GM19324 (cell line): ENCODE measurements at regions not wholly inside any gene's neighbourhood (a gene's known extent, or its start where the extent isn't known, plus 50 kb on each side); places are given as distances from the start of the nearest gene placed in this dataset.

Source experiments
- ATAC-seq: cut with Tn5 transposase; IDR thresholded peaks from one replicate; pipeline ENCODE4 v1.9.1; 2021; ENCODE audit warnings: mild to moderate bottlenecking, moderate library complexity; ENCODE audit not compliant: unreplicated experiment, low FRiP score

GRCh38 chr10:111131168-111131799, 54.5 kb downstream of the ADRA2A start:
- ATAC-seq, result no peak

- no peak for ATAC-seq
Observed at GRCh38 chr10:111137007-111137406, 60.2 kb downstream of the ADRA2A start.

GRCh38 chr10:111137587-111137986, 60.8 kb downstream of the ADRA2A start:
- ATAC-seq, result no peak

DNA sequence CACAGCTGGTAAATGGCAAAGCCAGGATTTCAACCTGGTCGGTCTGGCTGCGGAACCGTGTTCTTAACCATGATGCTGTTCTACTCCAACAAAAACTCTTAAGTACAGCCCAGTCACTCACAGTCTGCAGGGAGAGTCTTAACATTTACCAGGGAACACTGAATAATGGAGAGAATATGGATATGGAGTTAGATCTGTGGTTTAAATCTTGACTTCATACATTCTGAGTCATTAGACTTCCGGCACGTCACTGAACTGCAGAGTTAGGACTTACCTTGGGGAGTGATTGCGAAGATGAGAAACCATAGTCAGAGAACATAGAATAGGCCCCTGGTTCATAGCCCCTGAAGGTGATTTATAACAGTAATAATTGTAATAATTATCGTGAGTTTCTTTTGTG, 61.7 kb downstream of the ADRA2A start:
- ATAC-seq, result no peak

DNA sequence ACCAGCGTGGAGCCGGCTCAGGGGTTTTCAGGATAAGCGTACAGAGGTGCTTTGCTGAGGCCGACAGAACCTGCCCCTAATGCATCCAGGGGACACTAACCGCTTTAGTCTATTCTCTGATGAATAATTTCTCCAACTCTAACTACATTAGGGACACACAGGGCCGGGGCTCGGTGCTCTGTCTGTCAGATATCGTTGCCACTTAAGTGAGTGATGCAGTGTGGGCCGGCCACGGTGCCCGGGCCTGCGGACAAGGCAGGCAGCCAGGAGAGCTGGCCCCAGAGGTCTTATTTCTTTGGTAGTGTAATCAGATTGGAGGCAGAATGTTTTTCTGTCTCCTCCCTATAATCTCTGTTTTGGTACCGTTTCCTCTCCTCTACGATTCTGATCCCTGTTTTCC, 62.7 kb downstream of the ADRA2A start:
- ATAC-seq, result no peak

DNA sequence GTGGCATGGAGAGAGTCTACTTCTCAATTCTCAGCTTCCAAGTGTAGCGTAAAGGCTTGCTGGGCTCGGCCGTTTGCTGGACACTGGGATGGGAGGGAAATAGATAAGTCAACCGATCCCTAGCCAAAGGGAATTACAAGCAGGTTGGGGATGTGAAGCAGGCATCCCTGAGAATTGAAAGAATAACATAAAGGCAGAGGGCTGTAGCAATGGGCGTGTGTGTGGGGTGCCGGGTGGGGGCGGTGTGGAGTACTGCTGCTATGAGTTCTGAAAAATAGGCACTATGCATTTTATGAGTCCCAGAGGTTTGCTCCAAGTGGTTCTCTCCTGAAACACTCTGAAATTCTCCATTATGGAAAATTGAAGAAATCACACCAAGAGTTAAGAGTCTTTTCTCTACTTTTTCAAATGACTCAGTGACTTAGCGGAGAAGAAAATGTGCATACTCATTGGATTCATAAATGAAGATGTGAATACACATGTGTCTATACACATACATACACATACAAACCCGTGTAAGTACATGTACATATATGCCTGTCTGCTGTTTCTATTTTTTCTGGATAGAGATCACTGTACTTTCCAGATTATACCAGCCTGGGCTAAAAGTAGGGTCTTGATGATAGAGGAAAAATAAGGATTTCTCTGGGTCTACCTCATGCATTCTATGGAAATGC, 65.4 kb downstream of the ADRA2A start:
- ATAC-seq, result no peak

- no peak for ATAC-seq
Observed at GRCh38 chr10:111146025-111146640, 69.3 kb downstream of the ADRA2A start.

GRCh38 chr10:111148025-111148424, 71.2 kb downstream of the ADRA2A start:
- ATAC-seq, result no peak

GRCh38 chr10:111148440-111148839, 71.6 kb downstream of the ADRA2A start:
- no peak for ATAC-seq

DNA sequence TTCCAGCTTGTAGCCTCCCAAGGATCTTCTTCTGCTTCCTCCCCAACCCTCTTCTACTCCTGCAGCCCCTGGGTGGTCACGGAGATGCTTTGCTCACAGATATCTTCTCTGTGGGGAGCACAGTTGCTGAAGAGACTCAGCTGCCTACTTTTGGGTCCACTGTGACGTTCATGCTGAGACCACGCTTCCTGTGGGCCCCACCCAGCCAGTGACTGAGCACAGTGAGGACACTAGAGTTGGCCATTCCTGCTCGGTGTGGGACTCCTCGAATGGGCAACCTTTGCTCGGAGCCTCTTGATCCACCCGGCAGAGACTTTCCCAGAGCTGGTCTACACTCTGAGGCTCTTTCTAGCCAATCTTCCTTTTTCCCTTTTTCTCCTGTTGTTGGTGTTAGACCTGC, 73.9 kb downstream of the ADRA2A start:
- ATAC-seq, result no peak

DNA sequence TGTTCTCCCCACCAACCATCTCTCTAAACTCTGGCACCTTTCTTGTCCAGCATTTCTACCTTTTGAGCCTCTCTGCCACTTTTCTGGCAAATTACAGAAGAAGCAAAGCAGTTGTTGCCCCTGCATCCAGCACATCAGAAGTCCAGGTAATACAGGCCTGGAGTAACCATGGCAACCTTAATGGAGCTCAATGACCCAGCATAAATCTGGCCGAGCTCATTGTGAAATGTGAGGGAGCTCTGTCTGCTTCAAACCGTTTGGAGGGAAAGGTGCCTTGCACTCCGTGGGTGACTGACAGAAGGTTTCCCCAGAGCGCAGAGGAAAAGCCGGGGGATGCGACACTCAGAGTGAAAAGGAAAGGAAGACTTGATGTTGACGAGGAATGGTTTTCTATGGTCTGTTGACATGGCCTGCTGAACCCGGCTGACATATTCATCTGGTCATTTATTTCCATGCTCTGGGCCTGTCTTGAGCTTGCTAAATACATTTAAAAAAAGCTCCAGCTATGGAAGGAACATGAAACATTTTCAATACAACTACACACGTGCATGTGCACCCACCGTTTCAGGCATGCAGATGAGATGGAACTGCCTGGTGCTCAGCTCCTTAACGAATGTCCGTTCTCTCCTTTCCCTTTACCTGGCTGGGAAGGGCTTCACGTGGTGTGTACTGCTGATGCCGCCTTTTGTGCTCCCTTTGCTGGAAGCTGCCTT, 74.9 kb downstream of the ADRA2A start:
- ATAC-seq, result no peak

GRCh38 chr10:111156754-111157153, 79.9 kb downstream of the ADRA2A start:
- ATAC-seq, result no peak

GRCh38 chr10:111158595-111158994, 81.8 kb downstream of the ADRA2A start:
- no peak for ATAC-seq

GRCh38 chr10:111161109-111161874, 84.5 kb downstream of the ADRA2A start:
- ATAC-seq, result no peak

DNA sequence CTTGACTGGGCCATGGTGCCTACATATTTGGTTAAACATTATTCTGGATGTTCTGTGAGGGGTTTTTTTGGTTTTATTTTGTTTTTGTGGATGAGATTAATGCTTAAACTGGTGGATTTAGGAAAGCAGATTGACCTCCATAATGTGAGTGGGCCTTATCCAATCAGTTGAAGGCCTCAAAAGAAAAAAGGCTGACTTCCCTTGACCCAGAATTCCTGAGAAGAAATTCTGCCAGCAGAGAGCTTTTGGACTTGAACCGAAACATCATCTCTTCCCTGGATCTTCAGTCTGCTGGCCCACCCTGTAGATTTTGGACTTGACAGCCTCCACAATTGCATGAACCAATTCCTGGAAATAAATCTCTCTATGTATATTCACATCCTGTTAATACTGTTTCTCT, 94.4 kb downstream of the ADRA2A start:
- ATAC-seq, result no peak

DNA sequence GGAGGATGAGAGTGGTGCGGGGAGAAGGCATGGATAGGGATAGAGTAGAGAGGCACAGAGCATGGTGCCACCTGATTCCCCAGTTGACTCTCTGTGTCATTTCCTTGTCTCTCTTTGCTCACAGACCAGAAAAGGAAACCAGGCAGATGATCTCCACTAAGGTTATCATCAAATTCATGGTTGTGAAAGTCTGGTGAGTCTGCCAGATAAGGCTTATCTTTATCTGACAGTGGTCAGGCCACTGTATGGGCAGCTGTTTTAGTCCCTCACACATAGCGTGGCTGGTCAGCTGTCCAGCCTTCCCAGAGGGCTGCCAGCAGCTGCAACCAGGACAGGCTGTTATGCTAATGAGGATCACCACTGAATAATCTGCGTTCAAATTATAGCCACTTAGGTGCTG, 99.0 kb downstream of the ADRA2A start:
- ATAC-seq, result no peak

DNA sequence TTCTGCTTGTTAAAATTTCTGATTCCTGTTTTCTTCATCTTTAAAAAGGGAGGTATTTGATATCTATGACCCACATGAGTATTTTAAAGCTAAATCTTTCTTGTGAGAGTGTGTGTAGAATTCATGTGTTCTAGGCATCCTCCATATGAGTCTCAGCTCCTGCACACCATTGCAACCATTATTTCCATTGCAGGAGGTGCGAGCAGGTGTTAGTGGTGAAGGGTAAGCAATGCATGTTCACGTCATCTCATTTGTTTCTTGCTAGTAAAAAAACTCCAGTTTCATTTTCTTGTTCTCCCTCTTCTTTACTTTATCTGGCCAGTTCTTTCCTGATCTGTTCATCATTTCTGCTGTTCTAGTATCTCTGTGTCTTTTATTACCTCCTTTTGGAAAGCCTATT, 100.5 kb downstream of the ADRA2A start:
- no peak for ATAC-seq

GRCh38 chr10:111179514-111179913, 102.7 kb downstream of the ADRA2A start:
- ATAC-seq, result no peak

GRCh38 chr10:111186358-111186757, 109.5 kb downstream of the ADRA2A start:
- no peak for ATAC-seq

GRCh38 chr10:111187096-111187495, 110.3 kb downstream of the ADRA2A start:
- ATAC-seq, result no peak

GRCh38 chr10:111199587-111199986, 122.8 kb downstream of the ADRA2A start:
- no peak for ATAC-seq
